Activated CD4-positive, CD25-positive, alpha-beta regulatory T cell treated with anti-CD3 and anti-CD28 coated beads, Interleukin-2, amount 50 U/mL, for 72 hours (primary cell): ENCODE measurements at regions not wholly inside any gene's neighbourhood (a gene's known extent, or its start where the extent isn't known, plus 50 kb on each side); places are given as distances from the start of the nearest gene placed in this dataset.
"Not testable (repeated sequence)": the region's sequence is repeated elsewhere in the genome, so short reads cannot be mapped to it uniquely, and the experiment has no call there.

Experiments used
- DNase-seq: peaks from one replicate; pipeline ENCODE4 v3.0.0; 2021

GRCh38 chr10:6794441-6794840 is 214.4 kb upstream of the PRKCQ start:
- DNase-seq: no peak

- DNase-seq: no peak
Measured at GRCh38 chr10:6788731-6789130, 208.7 kb upstream of the PRKCQ start.

GRCh38 chr10:6788231-6788630 is 208.2 kb upstream of the PRKCQ start:
- DNase-seq: no peak

GRCh38 chr10:6787718-6788117 is 207.6 kb upstream of the PRKCQ start:
- no peak for DNase-seq

- DNase-seq: no peak
Measured at GRCh38 chr10:6787091-6787490, 207.0 kb upstream of the PRKCQ start.

GRCh38 chr10:6786579-6787031 is 206.5 kb upstream of the PRKCQ start:
- DNase-seq: no peak

- DNase-seq: not testable (repeated sequence)
Measured at GRCh38 chr10:6784429-6784828, 204.4 kb upstream of the PRKCQ start.

GRCh38 chr10:6783471-6783870 is 203.4 kb upstream of the PRKCQ start:
- no peak for DNase-seq

- no peak for DNase-seq
Measured at GRCh38 chr10:6782378-6782777, 202.3 kb upstream of the PRKCQ start.

GRCh38 chr10:6781133-6781770 is 201.2 kb upstream of the PRKCQ start:
- DNase-seq: no peak

GRCh38 chr10:6780008-6780677 is 200.1 kb upstream of the PRKCQ start:
- no peak for DNase-seq

- DNase-seq: no peak
Measured at GRCh38 chr10:6778992-6779701, 199.1 kb upstream of the PRKCQ start.

- DNase-seq: no peak
Measured at GRCh38 chr10:6776170-6776569, 196.1 kb upstream of the PRKCQ start.

- no peak for DNase-seq
Measured at GRCh38 chr10:6774406-6774805, 194.3 kb upstream of the PRKCQ start.

GRCh38 chr10:6771331-6771730 is 191.3 kb upstream of the PRKCQ start:
- DNase-seq: no peak

- no peak for DNase-seq
Measured at GRCh38 chr10:6770846-6771245, 190.8 kb upstream of the PRKCQ start.

GRCh38 chr10:6769704-6770417 is 189.8 kb upstream of the PRKCQ start:
- no peak for DNase-seq

- no peak for DNase-seq
Measured at GRCh38 chr10:6766131-6766801, 186.2 kb upstream of the PRKCQ start.

GRCh38 chr10:6763423-6763822 is 183.3 kb upstream of the PRKCQ start:
- no peak for DNase-seq

GRCh38 chr10:6763001-6763400 is 182.9 kb upstream of the PRKCQ start:
- no peak for DNase-seq

GRCh38 chr10:6759961-6760360 is 179.9 kb upstream of the PRKCQ start:
- no peak for DNase-seq

GRCh38 chr10:6757158-6757557 is 177.1 kb upstream of the PRKCQ start:
- no peak for DNase-seq

GRCh38 chr10:6756716-6757115 is 176.6 kb upstream of the PRKCQ start:
- no peak for DNase-seq
